ENCODE measurements at regions not wholly inside any gene's neighbourhood (a gene's known extent, or its start where the extent isn't known, plus 50 kb on each side); places are given as distances from the start of the nearest gene placed in this dataset.

DNA sequence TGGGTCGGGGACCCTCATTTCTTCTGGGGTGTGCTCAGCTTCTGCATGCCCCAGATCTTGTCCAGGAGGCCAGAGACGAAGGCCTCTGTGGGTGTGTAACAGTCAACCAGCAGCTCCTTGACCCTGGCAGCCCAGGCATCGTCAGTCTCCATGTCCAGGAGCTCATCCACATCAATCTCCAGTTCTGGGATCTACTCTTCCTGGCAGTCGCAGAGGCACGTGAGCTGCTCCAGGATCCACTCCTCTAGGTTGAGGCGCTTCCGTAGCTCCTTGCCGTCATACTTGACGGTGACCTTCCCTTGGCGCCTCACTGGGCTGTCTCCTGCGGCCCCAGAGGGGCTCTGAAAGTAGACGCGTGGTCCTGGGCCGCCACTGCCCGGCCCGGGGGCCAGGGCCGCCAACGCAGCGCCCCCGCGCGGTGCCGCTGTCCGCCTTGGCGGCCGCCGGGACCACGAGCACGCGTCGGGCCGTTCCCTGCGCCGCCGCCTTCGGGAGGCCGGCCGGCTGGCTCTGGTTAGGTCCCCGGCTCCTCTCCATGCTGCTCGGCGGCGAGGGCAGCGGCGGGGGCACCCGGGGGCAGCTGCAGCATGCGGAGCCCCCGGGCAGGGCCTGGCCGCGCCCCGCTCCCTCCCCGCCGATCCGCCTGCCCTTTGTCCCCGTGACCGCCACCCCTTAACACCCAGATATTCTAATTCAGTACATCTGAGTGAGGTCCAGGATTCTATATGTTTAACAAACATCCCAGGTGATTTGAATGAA lies 170.5 kb downstream of the SEPTIN7 start:
- TF ChIP-seq, protein P1, sequence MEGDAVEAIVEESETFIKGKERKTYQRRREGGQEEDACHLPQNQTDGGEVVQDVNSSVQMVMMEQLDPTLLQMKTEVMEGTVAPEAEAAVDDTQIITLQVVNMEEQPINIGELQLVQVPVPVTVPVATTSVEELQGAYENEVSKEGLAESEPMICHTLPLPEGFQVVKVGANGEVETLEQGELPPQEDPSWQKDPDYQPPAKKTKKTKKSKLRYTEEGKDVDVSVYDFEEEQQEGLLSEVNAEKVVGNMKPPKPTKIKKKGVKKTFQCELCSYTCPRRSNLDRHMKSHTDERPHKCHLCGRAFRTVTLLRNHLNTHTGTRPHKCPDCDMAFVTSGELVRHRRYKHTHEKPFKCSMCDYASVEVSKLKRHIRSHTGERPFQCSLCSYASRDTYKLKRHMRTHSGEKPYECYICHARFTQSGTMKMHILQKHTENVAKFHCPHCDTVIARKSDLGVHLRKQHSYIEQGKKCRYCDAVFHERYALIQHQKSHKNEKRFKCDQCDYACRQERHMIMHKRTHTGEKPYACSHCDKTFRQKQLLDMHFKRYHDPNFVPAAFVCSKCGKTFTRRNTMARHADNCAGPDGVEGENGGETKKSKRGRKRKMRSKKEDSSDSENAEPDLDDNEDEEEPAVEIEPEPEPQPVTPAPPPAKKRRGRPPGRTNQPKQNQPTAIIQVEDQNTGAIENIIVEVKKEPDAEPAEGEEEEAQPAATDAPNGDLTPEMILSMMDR (IDR thresholded peaks at IDR 0.05), result no peak
- no peak for TF ChIP-seq ZFX (IDR thresholded peaks at IDR 0.05; ENCODE audit: borderline replicate concordance)

Data from 22Rv1 (cell line).